OCI-LY7 (cell line): ENCODE measurements at regions not wholly inside any gene's neighbourhood (a gene's known extent, or its start where the extent isn't known, plus 50 kb on each side); places are given as distances from the start of the nearest gene placed in this dataset.

Source experiments
- CTCF ChIP-seq: fragments of 200-600 bp; sonication (generic); conservative IDR thresholded peaks from 2 replicates; pipeline ENCODE4 v1.5.1; 2014; ENCODE audit warnings: mild to moderate bottlenecking, antibody characterized with exemption, low read length, moderate library complexity, mixed read lengths
- EZH2phosphoT487 ChIP-seq: fragments of 200-600 bp; sonication (generic); IDR thresholded peaks from 2 replicates; pipeline ENCODE4 v1.6.1; 2018; ENCODE audit warnings: low read depth, borderline replicate concordance, mild to moderate bottlenecking, mixed run types, antibody characterized with exemption, low read length, moderate library complexity, mixed read lengths

- TF ChIP-seq CTCF (no peak), EZH2phosphoT487 (no peak)
Measured at GRCh38 chr17:72215928-72216327, 95.1 kb downstream of the SOX9 start.
